GM19372 (cell line): ENCODE measurements at regions not wholly inside any gene's neighbourhood (a gene's known extent, or its start where the extent isn't known, plus 50 kb on each side); places are given as distances from the start of the nearest gene placed in this dataset.

Source experiments
- ATAC-seq: cut with Tn5 transposase; IDR thresholded peaks from one replicate; pipeline ENCODE4 v1.9.1; 2021; ENCODE audit warnings: mild to moderate bottlenecking, low read depth, moderate library complexity; ENCODE audit not compliant: unreplicated experiment

- ATAC-seq: no peak
These were observed 341.4 kb downstream of the FOXL1 start for GRCh38 chr16:86919578-86920305.

GRCh38 chr16:86921289-86921688 lies 342.9 kb downstream of the FOXL1 start:
- ATAC-seq: no peak

- no peak for ATAC-seq
These were observed 344.0 kb downstream of the FOXL1 start for GRCh38 chr16:86922311-86922710.

- no peak for ATAC-seq
These were observed 345.3 kb downstream of the FOXL1 start for GRCh38 chr16:86923656-86924055.

GRCh38 chr16:86924537-86924936 lies 346.2 kb downstream of the FOXL1 start:
- no peak for ATAC-seq

- ATAC-seq: no peak
These were observed 346.9 kb downstream of the FOXL1 start for GRCh38 chr16:86925067-86925791.

GRCh38 chr16:86926181-86927094 lies 348.1 kb downstream of the FOXL1 start:
- no peak for ATAC-seq

GRCh38 chr16:86927699-86928098 lies 349.4 kb downstream of the FOXL1 start:
- no peak for ATAC-seq

GRCh38 chr16:86928523-86929011 lies 350.2 kb downstream of the FOXL1 start:
- no peak for ATAC-seq

GRCh38 chr16:86929057-86929871 lies 350.9 kb downstream of the FOXL1 start:
- no peak for ATAC-seq

- ATAC-seq: no peak
These were observed 351.7 kb downstream of the FOXL1 start for GRCh38 chr16:86930001-86930400.

GRCh38 chr16:86930663-86931373 lies 352.5 kb downstream of the FOXL1 start:
- ATAC-seq: no peak

- ATAC-seq: no peak
These were observed 353.1 kb downstream of the FOXL1 start for GRCh38 chr16:86931410-86931941.

- ATAC-seq: no peak
These were observed 354.0 kb downstream of the FOXL1 start for GRCh38 chr16:86932130-86932982.

- ATAC-seq: no peak
These were observed 356.4 kb downstream of the FOXL1 start for GRCh38 chr16:86934581-86935375.

GRCh38 chr16:86939609-86940008 lies 361.3 kb downstream of the FOXL1 start:
- no peak for ATAC-seq

GRCh38 chr16:86941731-86942130 lies 363.4 kb downstream of the FOXL1 start:
- ATAC-seq: no peak
